Esophagus squamous epithelium (tissue), 4 donors: ENCODE measurements at regions not wholly inside any gene's neighbourhood (a gene's known extent, or its start where the extent isn't known, plus 50 kb on each side); places are given as distances from the start of the nearest gene placed in this dataset.

Source experiments
- CTCF ChIP-seq, 6 experiments: fragments of 450-650 bp in 4 of 6; fragments of 200-600 bp in 2 of 6; sonication (generic) in 2 of 6; IDR thresholded peaks; one replicate each; pipeline ENCODE4 v1.5.1; 2016 to 2019; ENCODE audit warnings: antibody characterized with exemption in 6 of 6, mild to moderate bottlenecking in 4 of 6, moderate library complexity in 4 of 6
- POLR2A ChIP-seq, 4 donors: fragments of 450-650 bp; IDR thresholded peaks; one replicate each; pipeline ENCODE4 v1.6.1; 2017; ENCODE audit warnings: antibody characterized with exemption in 4 of 4, mild to moderate bottlenecking in 4 of 4, moderate library complexity in 3 of 4

DNA sequence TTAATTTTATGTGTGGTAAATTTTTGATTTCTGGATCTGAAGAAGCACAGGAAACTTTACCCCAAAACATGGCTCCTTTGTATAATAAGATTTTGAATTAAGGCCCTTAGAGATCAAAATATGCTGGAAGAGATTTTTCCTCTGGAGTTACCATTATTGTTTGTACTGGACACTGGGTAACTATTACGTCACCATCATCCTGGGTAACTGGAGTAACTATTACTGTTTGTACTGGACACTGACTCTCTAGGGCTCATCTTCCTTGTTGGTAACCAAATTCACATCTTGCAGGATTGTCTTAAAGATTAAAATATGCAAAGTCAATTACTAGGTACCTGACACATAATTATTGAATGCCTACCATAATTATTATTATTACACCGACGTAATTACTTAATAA, 593.8 kb upstream of the GOT2 start:
- TF ChIP-seq POLR2A (IDR thresholded peaks at IDR 0.05) = no peak
- no peak for TF ChIP-seq CTCF (IDR thresholded peaks at IDR 0.05)
